ENCODE measurements at regions not wholly inside any gene's neighbourhood (a gene's known extent, or its start where the extent isn't known, plus 50 kb on each side); places are given as distances from the start of the nearest gene placed in this dataset.

- no peak overlapping the region for H3K27ac ChIP-seq
- no peaks in the 10 kb centered on the region for H3K4me1 ChIP-seq (ENCODE audit: control insufficient read depth in 1 of 2, insufficient read depth in 1 of 2, low read depth in 1 of 2, low read length in 1 of 2)
- no peaks in the 10 kb centered on the region for H3K27me3 ChIP-seq
- TF ChIP-seq CTCF (IDR thresholded peaks at IDR 0.05), result no peak
- H3K4me3 ChIP-seq (ENCODE audit: low read depth in 1 of 2, low read length in 1 of 2), result no peak overlapping the region
- H3K36me3 ChIP-seq, result no peaks in the 10 kb centered on the region
- H3K9me3 ChIP-seq, result no peaks in the 10 kb centered on the region
Measured at GRCh38 chr2:217515615-217516309, 487.0 kb downstream of the TNS1 start.

GRCh38 chr2:217513258-217513657 lies 489.5 kb downstream of the TNS1 start:
- TF ChIP-seq CTCF (IDR thresholded peaks at IDR 0.05), result no peak
- Histone ChIP-seq H3K27me3 (no peaks in the 10 kb centered on the region), H3K9me3 (no peaks in the 10 kb centered on the region)

GRCh38 chr2:217512728-217513127 lies 490.1 kb downstream of the TNS1 start:
- Histone ChIP-seq H3K4me3 (ENCODE audit: low read depth in 1 of 2, low read length in 1 of 2) (no peak overlapping the region), H3K9me3 (no peaks in the 10 kb centered on the region), H3K27ac (no peak overlapping the region), H3K36me3 (no peaks in the 10 kb centered on the region), H3K27me3 (no peaks in the 10 kb centered on the region), H3K4me1 (ENCODE audit: control insufficient read depth in 1 of 2, insufficient read depth in 1 of 2, low read depth in 1 of 2, low read length in 1 of 2) (no peaks in the 10 kb centered on the region)
- TF ChIP-seq CTCF (IDR thresholded peaks at IDR 0.05), result no peak

More at GRCh38 chr2:217513258-217513657, 489.5 kb downstream of the TNS1 start:
- H3K4me1 ChIP-seq (ENCODE audit: control insufficient read depth in 1 of 2, insufficient read depth in 1 of 2, low read depth in 1 of 2, low read length in 1 of 2), result no peaks in the 10 kb centered on the region
- H3K4me3 ChIP-seq (ENCODE audit: low read depth in 1 of 2, low read length in 1 of 2), result no peak overlapping the region
- H3K27ac ChIP-seq, result no peak overlapping the region
- no peaks in the 10 kb centered on the region for H3K36me3 ChIP-seq

- Histone ChIP-seq H3K27ac (no peak overlapping the region), H3K4me1 (ENCODE audit: control insufficient read depth in 1 of 2, insufficient read depth in 1 of 2, low read depth in 1 of 2, low read length in 1 of 2) (no peaks in the 10 kb centered on the region), H3K9me3 (no peaks in the 10 kb centered on the region), H3K27me3 (no peaks in the 10 kb centered on the region), H3K36me3 (no peaks in the 10 kb centered on the region), H3K4me3 (ENCODE audit: low read depth in 1 of 2, low read length in 1 of 2) (no peak overlapping the region)
- no peak for TF ChIP-seq CTCF (IDR thresholded peaks at IDR 0.05)
Measured at GRCh38 chr2:217512259-217512658, 490.5 kb downstream of the TNS1 start.

- no peak overlapping the region for H3K27ac ChIP-seq
- H3K27me3 ChIP-seq, result no peaks in the 10 kb centered on the region
- no peaks in the 10 kb centered on the region for H3K36me3 ChIP-seq
- TF ChIP-seq CTCF (IDR thresholded peaks at IDR 0.05), result no peak
- no peaks in the 10 kb centered on the region for H3K9me3 ChIP-seq
- no peaks in the 10 kb centered on the region for H3K4me1 ChIP-seq (ENCODE audit: control insufficient read depth in 1 of 2, insufficient read depth in 1 of 2, low read depth in 1 of 2, low read length in 1 of 2)
- no peak overlapping the region for H3K4me3 ChIP-seq (ENCODE audit: low read depth in 1 of 2, low read length in 1 of 2)
Measured at GRCh38 chr2:217511850-217512249, 490.9 kb downstream of the TNS1 start.

Data from neutrophil (primary cell).